ENCODE measurements at regions not wholly inside any gene's neighbourhood (a gene's known extent, or its start where the extent isn't known, plus 50 kb on each side); places are given as distances from the start of the nearest gene placed in this dataset.
A peak's percentile ranks its signal among the peaks of the same experiment; 100 is the strongest.

GRCh38 chr11:24238771-24239645 lies 257.8 kb upstream of the LUZP2 start:
- Histone ChIP-seq H3K36me3 (replicated peaks; ENCODE audit: low read depth, low read length) (no peaks in the 10 kb centered on the region), H2AFZ (ENCODE audit: low read depth, low read length) (no peak overlapping the region), H3K79me2 (ENCODE audit: low read length) (no peaks in the 10 kb centered on the region), H3K4me3 (ENCODE audit: low read length) (no peak overlapping the region), H3K9me3 (ENCODE audit: insufficient read depth, low read length) (no peaks in the 10 kb centered on the region), H3K4me2 (ENCODE audit: low read length) (peak overlapping the region; percentile 62), H4K20me1 (ENCODE audit: insufficient read depth, low read length) (0 out of 2 replicates have a peak, but pooled peaks cover 3% of the 10 kb centered on the region), H3K27me3 (ENCODE audit: low read depth, low read length) (no peaks in the 10 kb centered on the region), H3K27ac (ENCODE audit: low read length) (no peak overlapping the region), H3K9ac (ENCODE audit: low read length) (no peak overlapping the region), H3K4me1 (ENCODE audit: low read length) (peaks cover 23% of the 10 kb centered on the region)
- TF ChIP-seq CTCF (IDR thresholded peaks at IDR 0.05; ENCODE audit: low read depth, low read length) (no peak), EZH2phosphoT487 (IDR thresholded peaks at IDR 0.05; ENCODE audit: low read depth) (no peak)

DNA sequence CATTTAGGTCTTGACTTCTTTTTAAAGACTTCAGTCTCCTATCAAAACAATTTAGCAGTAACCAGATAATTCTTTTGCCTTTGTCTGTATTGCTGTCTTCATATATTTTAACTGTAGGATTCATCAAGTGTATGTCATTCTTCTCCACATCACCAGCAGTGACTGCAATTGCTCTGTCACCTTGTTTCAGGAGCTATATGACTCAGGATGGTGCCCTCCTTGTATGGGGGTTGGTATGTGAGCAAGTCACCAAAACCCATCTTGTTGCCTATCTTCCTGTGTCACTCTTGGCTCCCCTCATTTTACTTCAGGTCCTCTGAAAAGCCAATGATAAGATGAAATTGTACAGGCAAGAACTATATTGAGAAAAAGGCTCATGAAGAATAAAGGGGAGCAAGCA lies 256.9 kb upstream of the LUZP2 start:
- H3K9ac ChIP-seq (ENCODE audit: low read length): no peak overlapping the region
- no peaks in the 10 kb centered on the region for H3K27me3 ChIP-seq (ENCODE audit: low read depth, low read length)
- peak overlapping the region; percentile 35 for H3K4me3 ChIP-seq (ENCODE audit: low read length)
- H3K27ac ChIP-seq (ENCODE audit: low read length): peak overlapping the region; percentile 62
- TF ChIP-seq CTCF (IDR thresholded peaks at IDR 0.05; ENCODE audit: low read depth, low read length): no peak
- no peak for TF ChIP-seq EZH2phosphoT487 (IDR thresholded peaks at IDR 0.05; ENCODE audit: low read depth)
- H2AFZ ChIP-seq (ENCODE audit: low read depth, low read length): no peak overlapping the region
- H3K9me3 ChIP-seq (ENCODE audit: insufficient read depth, low read length): no peaks in the 10 kb centered on the region
- H4K20me1 ChIP-seq (ENCODE audit: insufficient read depth, low read length): 0 out of 2 replicates have a peak, but pooled peaks cover 3% of the 10 kb centered on the region
- H3K36me3 ChIP-seq (replicated peaks; ENCODE audit: low read depth, low read length): no peaks in the 10 kb centered on the region
- no peaks in the 10 kb centered on the region for H3K79me2 ChIP-seq (ENCODE audit: low read length)
- peak overlapping the region; percentile 62 for H3K4me2 ChIP-seq (ENCODE audit: low read length)
- H3K4me1 ChIP-seq (ENCODE audit: low read length): peaks cover 22% of the 10 kb centered on the region

DNA sequence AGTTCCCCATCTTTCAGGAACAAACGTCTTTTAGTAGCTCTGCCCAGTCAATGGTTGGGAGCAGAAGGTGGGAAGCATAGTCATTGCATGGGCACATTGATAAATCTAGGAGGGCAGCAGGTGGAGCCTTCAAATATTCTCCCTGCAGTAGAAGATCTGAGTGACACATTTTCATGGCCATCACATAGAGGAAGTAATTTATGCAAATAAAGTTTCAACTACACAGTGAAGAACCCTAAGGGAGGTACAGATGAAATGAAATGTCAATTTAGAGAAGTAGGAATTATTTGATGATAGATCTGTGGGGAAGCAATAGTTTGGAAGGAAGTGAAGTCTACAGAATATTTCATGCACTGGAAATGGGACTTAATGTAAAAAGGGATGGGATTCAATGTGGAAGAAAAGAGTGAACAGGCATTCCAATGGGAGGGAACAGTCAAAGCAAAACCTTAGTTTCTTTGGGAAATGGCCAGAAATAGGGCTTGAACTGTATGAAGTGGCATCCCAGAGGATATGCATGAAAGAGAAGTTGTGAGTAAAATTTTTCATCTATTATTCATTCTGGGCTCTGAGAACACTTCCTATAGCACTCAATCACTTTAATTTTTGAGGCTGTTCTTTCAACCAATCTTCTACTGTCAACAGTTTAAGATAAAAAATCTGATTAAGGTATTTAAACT lies 256.2 kb upstream of the LUZP2 start:
- H3K4me1 ChIP-seq (ENCODE audit: low read length): peaks cover 22% of the 10 kb centered on the region
- H3K36me3 ChIP-seq (replicated peaks; ENCODE audit: low read depth, low read length): no peaks in the 10 kb centered on the region
- peak; percentile 12; the same call in 1 of the 2 replicates for TF ChIP-seq CTCF (IDR thresholded peaks at IDR 0.05; ENCODE audit: low read depth, low read length)
- TF ChIP-seq EZH2phosphoT487 (IDR thresholded peaks at IDR 0.05; ENCODE audit: low read depth): no peak

DNA sequence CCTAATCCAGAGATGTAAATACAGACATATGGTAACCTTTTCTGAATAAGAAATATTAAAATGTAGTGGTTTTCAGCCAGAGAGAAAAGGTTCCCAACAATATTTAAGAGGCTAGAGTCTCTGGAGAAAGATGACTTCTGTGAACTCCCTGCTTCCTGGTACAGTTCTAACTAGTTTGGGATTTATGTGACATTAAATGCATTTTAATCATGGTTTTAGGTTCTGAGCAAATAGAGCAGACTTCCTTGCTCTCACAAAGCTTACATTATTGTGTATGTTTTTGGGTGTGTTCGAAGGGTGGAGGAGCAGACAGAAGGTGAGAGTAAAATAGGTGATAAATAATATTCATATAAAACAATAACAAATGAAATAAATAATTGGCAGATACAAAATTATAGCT lies 250.1 kb upstream of the LUZP2 start:
- Histone ChIP-seq H3K4me2 (ENCODE audit: low read length) (no peak overlapping the region), H3K9ac (ENCODE audit: low read length) (no peak overlapping the region), H3K36me3 (replicated peaks; ENCODE audit: low read depth, low read length) (no peaks in the 10 kb centered on the region), H3K27ac (ENCODE audit: low read length) (no peak overlapping the region), H2AFZ (ENCODE audit: low read depth, low read length) (peak overlapping the region; percentile 55; the same call in 1 of the 2 replicates), H3K79me2 (ENCODE audit: low read length) (no peaks in the 10 kb centered on the region), H3K4me1 (ENCODE audit: low read length) (no peaks in the 10 kb centered on the region), H3K4me3 (ENCODE audit: low read length) (no peak overlapping the region), H3K27me3 (ENCODE audit: low read depth, low read length) (no peaks in the 10 kb centered on the region), H3K9me3 (ENCODE audit: insufficient read depth, low read length) (no peaks in the 10 kb centered on the region), H4K20me1 (ENCODE audit: insufficient read depth, low read length) (no peaks in the 10 kb centered on the region)
- TF ChIP-seq CTCF (IDR thresholded peaks at IDR 0.05; ENCODE audit: low read depth, low read length): no peak
- TF ChIP-seq EZH2phosphoT487 (IDR thresholded peaks at IDR 0.05; ENCODE audit: low read depth): no peak

More for the DNA sequence above, 256.2 kb upstream of the LUZP2 start:
- H3K9ac ChIP-seq (ENCODE audit: low read length): no peak overlapping the region
- H2AFZ ChIP-seq (ENCODE audit: low read depth, low read length): no peak overlapping the region
- H3K4me3 ChIP-seq (ENCODE audit: low read length): peak overlapping the region; percentile 35
- 0 out of 2 replicates have a peak, but pooled peaks cover 3% of the 10 kb centered on the region for H4K20me1 ChIP-seq (ENCODE audit: insufficient read depth, low read length)
- H3K79me2 ChIP-seq (ENCODE audit: low read length): no peaks in the 10 kb centered on the region
- no peaks in the 10 kb centered on the region for H3K9me3 ChIP-seq (ENCODE audit: insufficient read depth, low read length)
- peak overlapping the region; percentile 62 for H3K4me2 ChIP-seq (ENCODE audit: low read length)
- H3K27ac ChIP-seq (ENCODE audit: low read length): peak overlapping the region; percentile 62
- no peaks in the 10 kb centered on the region for H3K27me3 ChIP-seq (ENCODE audit: low read depth, low read length)
